Astrocyte of the cerebellum (primary cell): ENCODE measurements at regions not wholly inside any gene's neighbourhood (a gene's known extent, or its start where the extent isn't known, plus 50 kb on each side); places are given as distances from the start of the nearest gene placed in this dataset.

Experiments
- DNase-seq: peaks from one replicate; pipeline ENCODE4 v3.0.0-alpha.2; 2011; ENCODE audit warnings: low read depth
- H3K4me3 ChIP-seq: 2 replicates; pipeline ENCODE4 v1.5.1; 2011; ENCODE audit warnings: mild to moderate bottlenecking, low read depth, low read length, moderate library complexity
- CTCF ChIP-seq: IDR thresholded peaks from 2 replicates; pipeline ENCODE4 v1.5.1; 2012; ENCODE audit warnings: low read length, low read depth, moderate library complexity, mild to moderate bottlenecking; ENCODE audit errors: missing control alignments
- in situ Hi-C: cut with HindIII; loops from 2 replicates; pipeline ENCODE4 v1.10.0; 2017; ENCODE audit warnings: low sequenced_read_pairs

GRCh38 chr10:56902554-56902953, 541.5 kb upstream of the ZWINT start:
- TF ChIP-seq CTCF: no peak
- in situ Hi-C loops: no loop called here
- no peak overlapping the region for H3K4me3 ChIP-seq
- DNase-seq: no peak

- no peak for TF ChIP-seq CTCF
- in situ Hi-C loops: no loop called here
- H3K4me3 ChIP-seq: no peak overlapping the region
- no peak for DNase-seq
Measured at GRCh38 chr10:56895306-56895705, 534.2 kb upstream of the ZWINT start.

- no peak for TF ChIP-seq CTCF
- in situ Hi-C loops: no loop called here
- DNase-seq: no peak
- no peak overlapping the region for H3K4me3 ChIP-seq
Measured at GRCh38 chr10:56881218-56881617, 520.2 kb upstream of the ZWINT start.

GRCh38 chr10:56880606-56881005, 519.5 kb upstream of the ZWINT start:
- TF ChIP-seq CTCF: no peak
- no peak for DNase-seq
- in situ Hi-C loops: no loop called here
- no peak overlapping the region for H3K4me3 ChIP-seq

GRCh38 chr10:56874950-56875349, 513.9 kb upstream of the ZWINT start:
- H3K4me3 ChIP-seq: no peak overlapping the region
- no peak for TF ChIP-seq CTCF
- DNase-seq: no peak
- in situ Hi-C loops: no loop called here

GRCh38 chr10:56871160-56871668, 510.2 kb upstream of the ZWINT start:
- no peak for TF ChIP-seq CTCF
- no peak overlapping the region for H3K4me3 ChIP-seq
- DNase-seq: no peak
- in situ Hi-C loops: no loop called here

GRCh38 chr10:56867236-56867635, 506.2 kb upstream of the ZWINT start:
- TF ChIP-seq CTCF: no peak
- in situ Hi-C loops: no loop called here
- no peak overlapping the region for H3K4me3 ChIP-seq
- DNase-seq: no peak
